GM12891 (cell line): ENCODE measurements at regions not wholly inside any gene's neighbourhood (a gene's known extent, or its start where the extent isn't known, plus 50 kb on each side); places are given as distances from the start of the nearest gene placed in this dataset.

Experiments
- PAX5 ChIP-seq: IDR thresholded peaks from 2 replicates; pipeline ENCODE4 v1.6.1; 2011; ENCODE audit warnings: low read length, moderate library complexity, mild to moderate bottlenecking; ENCODE audit not compliant: insufficient read depth, severe bottlenecking
- POLR2A ChIP-seq: IDR thresholded peaks from 2 replicates; pipeline ENCODE4 v1.6.1; 2011; ENCODE audit warnings: low read depth, low read length, control low read depth
- POLR2AphosphoS5 ChIP-seq: IDR thresholded peaks from 2 replicates; pipeline ENCODE4 v1.6.1; 2011; ENCODE audit warnings: low read depth, low read length, control low read depth
- POU2F2 ChIP-seq: IDR thresholded peaks from 2 replicates; pipeline ENCODE4 v1.6.1; 2011; ENCODE audit warnings: low read depth, mild to moderate bottlenecking, control low read depth, low read length, moderate library complexity
- SPI1 ChIP-seq: IDR thresholded peaks from 2 replicates; pipeline ENCODE4 v1.6.1; 2011; ENCODE audit warnings: low read depth, low read length, control low read depth
- TAF1 ChIP-seq: IDR thresholded peaks from 2 replicates; pipeline ENCODE4 v1.6.1; 2011; ENCODE audit warnings: low read depth, low read length, control low read depth

DNA sequence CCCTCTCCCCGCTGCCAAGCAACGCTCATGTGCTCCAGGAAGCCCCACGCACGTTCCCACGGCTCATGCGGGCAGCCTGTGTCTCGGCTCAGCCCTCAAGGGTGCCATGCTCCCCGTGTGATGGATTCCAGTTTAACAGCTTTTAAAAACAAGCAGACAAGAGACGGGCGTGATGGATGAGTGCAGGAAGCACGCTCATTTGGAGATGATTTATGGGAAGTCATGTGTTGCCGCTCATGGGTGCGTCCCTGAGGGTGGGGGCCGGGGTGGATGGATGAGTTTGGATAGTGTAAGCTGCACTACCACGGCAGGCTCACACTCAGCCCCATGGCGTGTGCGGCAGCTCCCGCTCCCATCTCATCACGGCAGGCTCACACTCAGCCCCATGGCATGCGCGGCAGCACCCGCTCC lies 132.8 kb downstream of the RBFOX3 start:
- TF ChIP-seq POLR2AphosphoS5 (no peak), TAF1 (no peak), POLR2A (no peak), PAX5 (no peak), POU2F2 (no peak), SPI1 (no peak)
